ENCODE measurements at regions not wholly inside any gene's neighbourhood (a gene's known extent, or its start where the extent isn't known, plus 50 kb on each side); places are given as distances from the start of the nearest gene placed in this dataset.
A peak's percentile ranks its signal among the peaks of the same experiment; 100 is the strongest.

DNA sequence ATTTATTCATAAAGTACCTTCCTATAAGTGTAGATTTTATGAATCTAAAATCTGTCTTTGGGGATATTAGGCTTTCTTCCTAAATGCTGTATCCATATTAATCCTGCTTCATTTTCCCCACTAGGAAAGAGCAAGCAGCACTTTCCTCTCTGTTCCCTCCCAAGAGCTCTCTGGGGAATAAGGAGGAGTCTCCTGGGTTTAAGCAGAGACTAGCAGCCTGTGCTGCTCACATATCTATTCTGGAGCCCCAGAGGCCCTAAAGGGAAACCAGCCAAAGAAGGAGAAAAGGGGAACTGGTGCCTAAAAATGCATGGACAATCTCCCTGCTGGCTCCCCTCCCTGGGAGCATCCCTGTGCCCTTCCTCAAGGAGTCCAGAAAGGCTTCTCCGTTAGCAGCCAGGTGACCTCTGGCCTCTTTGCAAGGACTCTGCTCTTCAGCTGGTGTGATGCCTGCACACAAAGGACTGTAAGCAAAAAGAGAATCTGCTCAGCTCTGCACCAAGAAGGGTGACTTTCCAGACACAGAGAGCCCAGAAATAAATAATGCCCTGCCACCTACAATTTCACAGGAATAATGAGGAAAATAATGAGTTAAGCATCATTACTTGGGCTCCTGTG, 270.6 kb downstream of the SS18 start:
- DNase-seq (ENCODE audit: missing footprints) (no peak), ATAC-seq (no peak)
- intact Hi-C loops (cut with DNase I): no loop called here

DNA sequence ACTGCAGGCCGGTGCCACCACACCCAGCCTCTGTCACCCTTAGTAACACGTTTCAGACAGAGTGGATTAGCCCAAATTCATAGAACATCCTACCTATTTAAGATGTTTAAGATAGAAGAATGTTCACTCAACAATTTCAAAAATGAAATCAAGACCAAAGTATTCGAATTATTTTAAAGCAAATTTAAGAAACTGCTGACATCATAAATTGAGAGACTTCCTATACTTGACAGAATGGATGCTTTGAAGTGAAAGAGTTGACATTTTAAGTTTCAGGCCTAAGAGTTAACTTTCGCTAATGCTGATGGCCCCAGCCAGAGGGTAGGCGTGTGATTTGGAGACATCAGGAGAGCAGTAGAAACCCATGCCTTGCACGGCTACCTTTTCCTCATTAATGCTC, 271.9 kb downstream of the SS18 start:
- DNase-seq (ENCODE audit: missing footprints) (no peak), ATAC-seq (no peak)
- intact Hi-C loops (cut with DNase I): no loop called here

DNA sequence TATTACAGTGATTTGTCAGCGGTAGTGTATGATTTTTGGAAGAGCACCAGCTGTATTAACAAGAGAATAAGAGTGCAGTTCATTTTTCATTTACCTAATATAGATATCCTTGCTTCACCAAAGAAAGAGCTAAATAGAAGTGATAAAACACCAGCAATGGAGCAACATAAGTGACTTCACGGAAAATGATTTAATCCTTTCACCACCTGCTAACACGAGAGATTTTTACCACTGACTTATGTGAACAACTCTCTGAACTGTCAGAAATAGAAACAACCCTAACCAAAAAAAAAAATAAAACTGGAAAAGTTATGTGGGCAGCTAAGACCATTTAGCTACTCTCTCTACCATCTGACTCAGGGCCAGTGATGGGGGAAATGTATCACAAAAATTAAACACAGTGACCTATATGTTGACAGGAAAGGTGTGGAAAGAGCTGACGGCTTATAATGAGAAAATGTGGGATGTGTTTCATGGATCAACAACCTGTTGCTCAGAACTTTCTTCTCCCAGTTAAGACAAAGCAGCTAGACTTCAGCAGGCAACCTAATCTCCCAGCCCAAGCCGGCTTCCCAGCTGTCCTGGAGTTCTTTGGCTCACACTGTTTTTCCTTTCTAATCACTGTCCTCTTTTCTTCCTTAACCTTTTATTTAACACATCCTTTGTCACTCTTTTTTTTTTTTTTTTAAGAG, 272.7 kb downstream of the SS18 start:
- ATAC-seq: no peak
- intact Hi-C loops (cut with DNase I): no loop called here
- DNase-seq (ENCODE audit: missing footprints): no peak

DNA sequence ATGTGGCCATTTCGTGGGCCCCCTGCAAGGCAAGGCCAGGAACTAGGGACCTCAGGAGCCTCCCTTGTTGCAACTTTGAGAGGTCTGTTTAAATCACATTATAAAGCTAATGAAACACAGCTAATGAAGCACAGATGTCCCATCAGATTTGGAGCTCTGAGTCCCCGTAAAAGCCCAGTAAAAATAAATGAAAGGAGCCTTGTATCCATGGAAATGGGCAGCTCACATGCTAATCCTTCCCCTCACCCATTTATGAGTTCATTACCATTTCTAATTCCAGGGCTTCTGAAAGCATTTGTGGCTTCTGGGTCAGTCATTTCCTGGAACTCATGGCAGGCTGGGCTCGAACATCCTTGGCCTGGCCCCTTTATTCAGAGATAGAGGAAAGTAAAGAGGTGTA, 274.8 kb downstream of the SS18 start:
- intact Hi-C loops (cut with DNase I): no loop called here
- ATAC-seq (no peak), DNase-seq (ENCODE audit: missing footprints) (no peak)

DNA sequence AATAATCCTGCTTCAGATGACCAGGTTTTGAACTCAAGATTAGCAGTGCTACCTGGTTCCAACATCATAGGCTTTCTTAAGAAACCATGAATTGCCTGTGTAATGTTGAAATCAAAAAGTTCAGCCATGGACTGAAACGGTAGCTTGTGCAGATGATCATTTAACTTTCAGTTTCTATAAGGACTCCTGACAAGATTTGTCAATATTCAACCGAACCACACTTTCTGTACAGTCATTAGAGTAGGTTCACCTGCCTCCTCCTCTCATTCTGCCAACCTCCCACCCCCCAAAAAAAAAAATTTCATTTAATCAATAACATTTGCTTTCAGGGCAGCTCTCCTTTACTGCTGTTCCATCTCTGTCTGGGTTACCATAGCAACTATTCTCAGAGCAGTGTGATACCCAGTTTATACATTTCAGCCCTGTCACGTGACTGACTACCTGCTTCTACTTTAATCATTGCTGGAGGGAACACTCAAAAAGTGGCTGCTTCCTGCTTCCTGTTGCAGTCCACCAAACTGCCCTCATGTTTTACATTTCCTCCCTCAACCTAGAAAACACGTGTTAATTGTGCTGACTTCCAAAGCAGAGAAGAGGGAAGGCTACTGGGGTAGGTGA, 275.5 kb downstream of the SS18 start:
- intact Hi-C loops (cut with DNase I): no loop called here
- ATAC-seq (no peak), DNase-seq (ENCODE audit: missing footprints) (no peak)

DNA sequence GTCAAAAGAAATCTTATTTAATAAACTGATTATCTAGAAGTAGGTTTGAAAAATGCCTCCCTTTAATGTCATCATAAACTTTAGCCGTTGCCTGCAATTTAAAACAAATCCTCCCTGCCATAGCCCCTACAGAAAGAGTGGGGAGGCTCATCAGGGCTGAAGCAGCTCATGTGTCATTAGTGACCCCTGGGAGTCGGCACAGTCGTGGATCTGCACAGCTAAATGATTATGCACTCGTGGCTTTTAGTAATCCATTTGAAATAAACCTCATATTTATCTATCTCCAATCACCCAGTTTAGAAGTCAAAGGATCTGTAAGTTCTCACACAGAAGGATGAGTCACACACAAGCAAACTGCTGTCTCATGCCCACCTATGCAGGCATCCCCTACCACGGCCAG, 277.3 kb downstream of the SS18 start:
- ATAC-seq (no peak), DNase-seq (ENCODE audit: missing footprints) (no peak)
- intact Hi-C loops (cut with DNase I): no loop called here

DNA sequence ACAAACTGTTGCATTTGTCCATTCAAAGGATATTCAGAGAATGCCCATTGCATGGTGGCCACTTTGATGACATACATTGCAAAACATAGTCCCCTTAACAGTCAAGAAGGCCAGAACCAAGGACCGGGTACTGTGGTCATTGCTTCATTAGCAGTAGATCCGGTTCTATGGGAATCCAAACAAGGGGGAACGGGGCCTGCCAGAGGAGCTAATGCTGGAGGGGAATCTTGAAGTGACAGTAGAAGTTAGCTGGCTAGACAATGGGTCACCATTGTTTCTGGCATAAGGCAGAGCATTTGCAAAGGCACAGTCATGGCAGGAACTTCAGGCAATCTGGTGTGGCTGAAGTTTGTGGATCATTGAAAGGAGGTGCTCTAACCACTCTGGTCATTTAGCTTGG, 279.7 kb downstream of the SS18 start:
- no peak for ATAC-seq
- DNase-seq (ENCODE audit: missing footprints): no peak
- intact Hi-C loops (cut with DNase I): no loop called here

DNA sequence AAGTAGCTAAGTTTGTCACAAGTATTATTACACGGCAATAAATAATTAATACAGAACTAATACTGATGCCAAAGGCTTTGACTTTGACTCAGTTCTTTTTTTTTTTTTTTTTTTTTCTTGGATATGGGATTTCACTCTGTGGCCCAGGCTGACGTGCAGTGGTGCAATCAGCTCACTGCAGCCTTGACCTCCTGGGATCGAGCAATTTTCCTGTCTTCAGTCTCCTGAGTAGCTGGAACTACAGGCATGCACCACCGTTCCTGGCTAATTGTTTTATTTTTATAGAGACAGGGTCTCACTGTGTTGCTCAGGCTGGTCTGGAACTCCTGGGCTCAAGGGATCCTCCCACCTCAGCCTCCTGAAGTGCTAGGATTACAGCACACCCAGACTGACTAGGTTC, 284.5 kb downstream of the SS18 start:
- intact Hi-C loops (cut with DNase I): no loop called here
- ATAC-seq: no peak
- no peak for DNase-seq (ENCODE audit: missing footprints)

DNA sequence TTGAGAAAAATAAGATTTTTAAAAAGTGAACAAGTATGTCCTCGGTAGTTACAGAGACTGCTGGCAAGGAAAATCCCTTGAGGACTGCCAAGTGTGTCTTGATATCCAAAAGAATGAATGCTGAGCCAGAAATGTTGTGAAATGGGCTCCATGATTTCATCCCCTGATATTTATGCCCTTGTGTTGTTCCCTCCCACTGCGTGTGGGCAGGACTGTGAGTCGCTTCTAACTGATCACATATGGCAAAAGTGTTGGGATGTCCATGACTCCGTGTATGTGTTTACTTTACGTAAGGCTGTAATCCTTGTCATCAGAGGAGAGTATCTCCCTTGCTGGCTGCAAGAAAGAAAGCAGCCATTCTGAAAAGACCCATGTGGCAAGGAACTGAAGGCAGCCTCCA, 285.1 kb downstream of the SS18 start:
- intact Hi-C loops (cut with DNase I): no loop called here
- ATAC-seq: peak; percentile 57

DNA sequence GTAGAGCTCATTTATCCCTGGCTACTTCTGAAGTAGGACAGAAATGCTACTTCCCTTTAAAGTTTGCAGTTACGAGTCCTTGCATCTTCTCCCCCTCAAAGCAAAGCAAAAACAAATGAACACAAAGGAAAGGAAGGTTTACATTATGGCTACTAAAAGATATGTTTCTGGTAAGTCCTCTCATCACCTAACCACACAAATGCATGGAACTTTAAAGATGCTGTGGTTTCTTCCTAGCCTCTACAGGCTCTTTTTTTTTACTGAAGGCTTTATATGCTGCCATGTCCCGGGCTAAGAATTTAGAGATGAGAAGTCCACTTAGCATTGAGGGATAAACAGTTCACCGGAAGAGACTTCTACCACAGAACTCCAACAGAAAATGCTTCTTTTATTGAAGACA, 291.2 kb downstream of the SS18 start:
- ATAC-seq: no peak

More for the DNA sequence above, 285.1 kb downstream of the SS18 start:
- no peak for DNase-seq (ENCODE audit: missing footprints)

DNA sequence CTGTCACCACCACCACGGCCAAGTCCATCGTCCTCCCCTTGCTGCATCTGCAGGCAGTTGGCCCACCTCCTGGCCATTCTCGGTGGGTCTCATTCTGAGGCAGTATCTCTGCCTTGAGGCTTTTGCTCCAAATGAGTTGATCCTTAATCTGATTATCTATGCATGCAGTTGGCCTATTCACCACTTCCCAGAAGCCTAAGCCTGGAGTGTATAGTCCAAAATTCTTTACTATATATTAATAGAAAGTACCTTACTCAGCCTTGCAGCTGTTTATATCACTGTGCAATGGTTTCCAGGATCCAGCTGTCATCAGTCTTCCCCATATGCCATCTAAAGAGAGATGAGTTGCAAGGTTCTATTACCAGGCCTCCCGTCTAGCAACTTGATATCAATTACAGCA, 292.4 kb downstream of the SS18 start:
- DNase-seq (ENCODE audit: missing footprints) (no peak), ATAC-seq (no peak)
- intact Hi-C loops (cut with DNase I): no loop called here

More for the DNA sequence above, 291.2 kb downstream of the SS18 start:
- no peak for DNase-seq (ENCODE audit: missing footprints)
- intact Hi-C loops (cut with DNase I): no loop called here

DNA sequence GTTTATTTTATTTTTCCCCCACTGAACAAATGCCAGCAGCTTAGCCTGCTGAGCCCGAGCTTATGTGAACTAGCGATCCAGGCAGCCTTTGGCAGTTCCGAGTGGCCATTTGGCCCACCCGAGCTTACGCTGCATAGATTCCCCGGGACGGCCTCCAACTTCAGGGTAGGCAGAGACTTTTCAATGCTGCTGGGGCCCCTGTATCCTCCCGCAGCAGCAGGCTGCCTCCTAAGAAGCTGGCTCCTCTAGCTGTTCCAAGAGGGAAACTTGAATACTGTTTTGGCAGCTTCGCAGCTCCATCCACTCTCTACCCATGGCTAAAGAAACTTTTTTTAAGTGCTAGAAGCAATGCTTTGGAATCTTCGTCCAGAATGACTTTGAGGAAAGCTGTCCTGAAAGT, 295.2 kb downstream of the SS18 start:
- peak; percentile 41 for DNase-seq (ENCODE audit: missing footprints)

DNA sequence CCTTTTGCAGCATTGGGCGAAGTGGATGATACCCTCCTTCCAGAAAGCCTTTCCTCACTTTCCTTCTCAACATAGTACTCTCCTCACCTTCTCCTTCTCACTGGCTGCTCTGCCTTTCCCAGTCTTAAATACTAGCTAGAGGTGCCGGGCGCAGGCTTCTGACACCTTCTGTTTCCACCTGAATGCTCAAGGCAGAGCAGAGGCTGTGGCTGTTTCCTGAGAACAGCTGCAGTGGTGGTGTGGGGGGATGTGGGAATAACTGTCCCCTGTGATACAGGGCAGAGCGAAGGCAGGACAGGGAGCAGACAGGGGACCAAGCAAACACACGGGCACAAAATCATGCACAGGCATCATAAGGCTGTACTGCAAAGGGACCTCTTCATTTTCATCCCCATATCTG, 303.1 kb downstream of the SS18 start:
- intact Hi-C loops (cut with DNase I): no loop called here
- DNase-seq (ENCODE audit: missing footprints) (no peak), ATAC-seq (no peak)

More for the DNA sequence above, 295.2 kb downstream of the SS18 start:
- ATAC-seq: no peak
- intact Hi-C loops (cut with DNase I): no loop called here

DNA sequence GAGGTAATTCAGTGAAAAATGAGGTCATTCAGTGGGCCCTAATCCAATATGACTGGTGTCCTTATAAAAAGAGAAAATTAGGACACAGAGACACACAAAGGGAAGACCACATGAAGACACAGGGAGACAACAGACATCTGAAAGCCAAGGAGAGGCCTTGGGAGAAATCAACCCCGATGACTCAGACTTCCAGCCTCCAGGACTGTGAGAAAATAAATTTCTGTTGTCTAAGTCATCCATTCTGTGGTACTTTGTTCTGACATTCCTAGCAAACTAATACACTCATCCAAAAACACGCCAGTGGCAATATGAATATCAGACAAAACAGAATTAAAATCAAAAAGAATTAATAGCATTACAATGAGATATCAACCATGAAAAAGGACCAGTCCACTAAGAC, 303.7 kb downstream of the SS18 start:
- intact Hi-C loops (cut with DNase I): no loop called here
- DNase-seq (ENCODE audit: missing footprints): no peak
- ATAC-seq: no peak

DNA sequence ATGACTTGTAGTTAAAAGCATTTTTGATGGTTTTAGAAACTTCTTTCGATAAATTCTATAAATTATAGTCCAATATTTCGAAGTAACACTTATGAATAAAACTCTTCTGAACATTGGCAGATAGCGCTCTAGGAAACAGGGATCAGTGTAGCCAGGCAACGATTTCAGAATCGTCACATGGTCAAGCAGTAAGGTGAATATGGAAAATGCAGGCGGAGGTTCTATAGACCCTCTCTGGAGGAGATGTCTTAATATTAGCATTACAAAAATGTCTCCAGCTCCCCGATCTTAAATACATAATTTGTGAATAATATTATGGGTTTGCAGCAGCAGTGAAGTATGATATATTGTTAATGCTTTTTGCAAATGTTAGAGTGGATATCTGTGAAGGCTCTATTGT, 310.3 kb downstream of the SS18 start:
- ATAC-seq: no peak
- DNase-seq (ENCODE audit: missing footprints): no peak
- intact Hi-C loops (cut with DNase I): no loop called here

DNA sequence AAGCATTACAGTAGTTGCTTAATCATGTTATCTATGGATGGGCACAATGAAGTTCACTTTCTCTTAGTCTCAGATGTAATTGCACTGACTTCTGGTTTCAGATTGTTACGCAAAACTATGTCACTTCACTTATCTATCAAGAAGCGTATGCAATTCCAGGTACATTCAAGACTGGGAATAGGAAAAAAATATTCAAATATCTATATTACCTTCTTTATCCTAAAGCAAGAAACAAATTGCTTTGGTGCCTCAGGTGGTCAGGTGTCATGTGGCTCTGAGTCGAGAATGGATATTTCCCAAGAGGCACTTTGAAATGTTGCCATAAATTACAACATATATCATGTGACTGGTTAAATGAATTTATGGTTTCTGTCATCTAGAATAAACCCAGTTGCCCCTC, 318.6 kb downstream of the SS18 start:
- intact Hi-C loops (cut with DNase I): no loop called here
- DNase-seq (ENCODE audit: missing footprints): no peak

DNA sequence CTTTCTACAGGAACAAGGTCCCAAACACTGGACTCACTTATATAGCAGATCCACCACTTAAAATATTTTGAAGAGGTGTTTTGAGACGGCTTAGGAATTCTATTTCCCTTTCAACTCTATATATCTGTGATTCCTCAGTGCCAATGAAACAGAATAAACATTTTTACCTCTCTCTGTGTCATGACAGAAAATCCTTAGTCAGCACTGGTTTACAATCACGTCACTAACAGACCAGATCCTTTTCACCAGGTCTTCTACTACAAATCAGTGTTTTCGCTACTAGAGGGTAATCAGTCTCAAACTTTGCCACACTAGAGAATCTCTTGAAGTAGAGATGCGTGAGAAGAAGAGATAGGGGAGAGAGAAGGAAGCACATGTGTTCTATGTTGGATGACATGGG, 325.6 kb downstream of the SS18 start:
- intact Hi-C loops (cut with DNase I): no loop called here
- DNase-seq (ENCODE audit: missing footprints): no peak
- no peak for ATAC-seq

More for the DNA sequence above, 318.6 kb downstream of the SS18 start:
- ATAC-seq: no peak

DNA sequence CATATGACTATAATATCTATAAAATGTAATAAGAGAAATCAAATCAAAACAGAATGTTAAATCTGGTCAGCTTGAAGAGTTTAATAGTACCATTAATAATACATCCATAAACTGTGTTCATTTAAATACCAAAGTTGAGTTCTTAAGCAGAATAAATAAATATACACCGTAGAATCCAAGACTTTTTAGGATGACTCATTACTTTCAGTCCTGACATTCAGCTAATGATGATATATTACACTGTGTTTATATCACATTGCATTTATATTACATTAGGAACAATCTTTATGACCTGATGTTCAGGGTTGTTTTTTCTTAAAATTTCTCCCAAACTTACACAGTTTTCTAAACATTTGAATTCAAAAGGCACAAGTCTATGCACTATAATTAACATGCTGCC, 331.3 kb downstream of the SS18 start:
- intact Hi-C loops (cut with DNase I): no loop called here
- ATAC-seq (no peak), DNase-seq (ENCODE audit: missing footprints) (no peak)

DNA sequence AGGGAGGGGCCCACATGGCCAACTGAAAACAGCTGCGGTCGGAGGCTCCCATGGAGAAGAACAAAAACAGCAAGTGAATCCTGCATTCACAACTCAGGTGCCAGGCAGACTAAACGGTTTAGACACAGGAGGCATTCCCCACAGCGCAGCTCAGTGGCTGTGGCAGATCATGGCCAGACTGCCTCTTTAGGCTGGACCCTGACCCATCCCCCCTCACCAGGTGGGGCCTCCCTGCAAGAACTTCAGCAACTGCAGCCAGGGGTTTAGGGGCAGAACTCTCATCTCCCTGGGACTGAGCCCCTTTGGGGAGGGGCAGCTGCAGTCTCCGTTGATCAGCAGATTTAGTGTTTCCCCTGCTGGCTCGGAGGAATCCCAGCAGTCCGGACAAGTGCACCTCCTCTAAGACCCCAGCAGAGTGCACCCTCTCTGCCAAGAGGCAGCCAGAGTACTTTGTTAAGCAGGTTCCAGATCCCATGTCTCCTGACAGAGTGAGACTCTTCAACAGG, 346.7 kb downstream of the SS18 start:
- ATAC-seq (no peak), DNase-seq (ENCODE audit: missing footprints) (no peak)
- intact Hi-C loops (cut with DNase I): no loop called here

DNA sequence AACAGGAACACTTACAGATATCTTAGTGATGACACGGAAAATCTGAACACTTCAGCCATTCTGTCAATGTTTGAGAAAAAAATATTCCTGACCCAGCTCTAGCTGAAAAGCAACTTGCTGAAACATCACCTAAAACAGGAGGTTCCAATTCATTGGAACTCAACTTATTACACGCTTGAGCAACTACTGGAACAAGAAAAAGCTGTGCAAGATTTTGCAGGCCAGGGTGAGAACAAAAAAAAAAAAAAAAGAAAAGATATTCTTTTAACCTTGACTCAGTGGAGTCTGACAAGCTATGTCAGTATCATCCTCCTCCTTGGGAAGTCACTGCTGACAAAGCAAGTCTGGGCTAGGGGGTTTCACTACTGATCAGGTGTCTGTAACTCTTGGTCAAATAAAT, 351.0 kb downstream of the SS18 start:
- DNase-seq (ENCODE audit: missing footprints): no peak
- intact Hi-C loops (cut with DNase I): no loop called here
- no peak for ATAC-seq

Data from Right ventricle myocardium inferior (tissue), 1 donor.